ENCODE measurements at regions not wholly inside any gene's neighbourhood (a gene's known extent, or its start where the extent isn't known, plus 50 kb on each side); places are given as distances from the start of the nearest gene placed in this dataset.
"Not testable (repeated sequence)": the region's sequence is repeated elsewhere in the genome, so short reads cannot be mapped to it uniquely, and the experiment has no call there.

DNA sequence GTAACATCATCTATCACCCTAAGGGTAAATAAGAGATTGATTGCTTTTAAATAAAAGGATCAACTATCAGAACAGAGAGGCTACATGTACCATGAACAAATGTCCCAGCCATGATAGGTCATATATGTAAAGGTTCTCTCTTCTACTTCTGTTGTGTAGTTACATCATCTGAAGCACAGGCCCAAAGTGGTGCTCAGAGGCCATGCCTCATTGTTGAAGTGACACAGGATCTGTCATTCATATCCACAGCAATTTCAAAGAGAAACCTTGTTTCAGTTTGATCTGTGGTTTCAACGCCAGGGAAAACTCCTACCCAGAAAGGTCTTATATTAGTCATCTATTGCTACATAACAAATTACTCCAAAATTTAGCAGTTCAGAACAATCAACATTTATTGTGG is 269.2 kb upstream of the MAOA start:
- TF ChIP-seq, protein P1, sequence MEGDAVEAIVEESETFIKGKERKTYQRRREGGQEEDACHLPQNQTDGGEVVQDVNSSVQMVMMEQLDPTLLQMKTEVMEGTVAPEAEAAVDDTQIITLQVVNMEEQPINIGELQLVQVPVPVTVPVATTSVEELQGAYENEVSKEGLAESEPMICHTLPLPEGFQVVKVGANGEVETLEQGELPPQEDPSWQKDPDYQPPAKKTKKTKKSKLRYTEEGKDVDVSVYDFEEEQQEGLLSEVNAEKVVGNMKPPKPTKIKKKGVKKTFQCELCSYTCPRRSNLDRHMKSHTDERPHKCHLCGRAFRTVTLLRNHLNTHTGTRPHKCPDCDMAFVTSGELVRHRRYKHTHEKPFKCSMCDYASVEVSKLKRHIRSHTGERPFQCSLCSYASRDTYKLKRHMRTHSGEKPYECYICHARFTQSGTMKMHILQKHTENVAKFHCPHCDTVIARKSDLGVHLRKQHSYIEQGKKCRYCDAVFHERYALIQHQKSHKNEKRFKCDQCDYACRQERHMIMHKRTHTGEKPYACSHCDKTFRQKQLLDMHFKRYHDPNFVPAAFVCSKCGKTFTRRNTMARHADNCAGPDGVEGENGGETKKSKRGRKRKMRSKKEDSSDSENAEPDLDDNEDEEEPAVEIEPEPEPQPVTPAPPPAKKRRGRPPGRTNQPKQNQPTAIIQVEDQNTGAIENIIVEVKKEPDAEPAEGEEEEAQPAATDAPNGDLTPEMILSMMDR (conservative IDR thresholded peaks at IDR 0.05) = no peak
- TF ChIP-seq ZFX (IDR thresholded peaks at IDR 0.05) = no peak
- H3K27ac ChIP-seq = no peak overlapping the region

DNA sequence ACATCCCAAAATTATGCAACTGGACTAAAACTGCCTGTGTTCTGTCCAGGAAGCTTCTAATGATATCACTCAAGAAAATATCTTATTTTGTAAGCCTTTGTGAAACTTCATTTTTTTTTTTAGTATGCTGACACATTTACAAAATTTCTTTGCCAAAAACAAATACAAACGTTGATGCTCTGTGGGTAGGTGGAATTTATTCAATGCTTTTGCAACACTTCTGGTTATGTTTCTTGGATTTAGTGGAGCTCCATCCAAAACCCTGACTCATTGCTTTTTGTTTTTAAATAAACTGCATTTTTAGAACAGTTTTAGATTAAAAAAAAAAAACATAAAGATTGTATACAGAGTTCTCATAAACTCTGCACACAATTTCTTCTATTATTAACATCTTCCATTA is 250.9 kb upstream of the MAOA start:
- no peak overlapping the region for H3K27ac ChIP-seq
- TF ChIP-seq, protein P1 (conservative IDR thresholded peaks at IDR 0.05) = no peak
- no peak for TF ChIP-seq ZFX (IDR thresholded peaks at IDR 0.05)

DNA sequence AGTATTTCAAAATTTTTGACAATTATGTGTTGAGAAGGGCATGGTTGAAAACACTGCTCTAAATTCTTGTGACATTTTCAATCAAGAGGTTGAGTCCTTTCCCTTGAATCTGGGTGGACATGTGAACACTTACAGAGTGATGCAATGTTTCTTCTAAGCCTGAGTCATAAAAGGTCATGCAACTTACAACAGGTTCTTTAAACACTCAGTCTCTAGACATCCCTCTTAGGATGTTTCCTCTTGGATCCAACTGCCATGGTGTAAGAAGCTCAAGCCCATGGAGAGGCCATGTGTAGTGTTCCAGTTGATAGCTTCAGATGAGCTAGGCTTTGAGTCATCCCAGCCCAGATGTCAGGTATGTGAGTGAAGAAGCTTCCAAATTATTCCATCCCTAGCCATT is 232.2 kb upstream of the MAOA start:
- H3K27ac ChIP-seq = no peak overlapping the region
- TF ChIP-seq, protein P1 (conservative IDR thresholded peaks at IDR 0.05) = no peak
- TF ChIP-seq ZFX (IDR thresholded peaks at IDR 0.05) = no peak

DNA sequence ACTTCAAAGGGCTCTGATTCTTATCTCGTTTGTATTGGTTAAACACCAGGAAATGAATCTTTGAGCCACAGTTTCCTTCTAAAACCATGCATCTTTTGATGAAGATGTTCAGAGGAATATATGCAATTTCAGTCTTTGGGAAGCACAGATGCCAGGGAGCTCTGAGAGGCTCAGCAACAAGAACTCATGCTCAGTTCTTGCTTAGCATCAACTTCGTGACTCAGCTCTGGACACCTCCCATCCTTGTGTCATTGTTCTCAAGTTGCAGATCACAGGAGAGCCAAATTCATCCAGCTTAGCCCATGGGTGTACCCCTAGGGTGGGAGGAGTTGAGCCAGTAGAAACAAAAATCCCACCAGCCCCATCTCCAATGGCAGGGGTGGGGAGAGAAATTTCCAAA is 219.6 kb upstream of the MAOA start:
- TF ChIP-seq, protein P1 (conservative IDR thresholded peaks at IDR 0.05) = no peak
- TF ChIP-seq ZFX (IDR thresholded peaks at IDR 0.05) = no peak
- H3K27ac ChIP-seq = no peak overlapping the region

DNA sequence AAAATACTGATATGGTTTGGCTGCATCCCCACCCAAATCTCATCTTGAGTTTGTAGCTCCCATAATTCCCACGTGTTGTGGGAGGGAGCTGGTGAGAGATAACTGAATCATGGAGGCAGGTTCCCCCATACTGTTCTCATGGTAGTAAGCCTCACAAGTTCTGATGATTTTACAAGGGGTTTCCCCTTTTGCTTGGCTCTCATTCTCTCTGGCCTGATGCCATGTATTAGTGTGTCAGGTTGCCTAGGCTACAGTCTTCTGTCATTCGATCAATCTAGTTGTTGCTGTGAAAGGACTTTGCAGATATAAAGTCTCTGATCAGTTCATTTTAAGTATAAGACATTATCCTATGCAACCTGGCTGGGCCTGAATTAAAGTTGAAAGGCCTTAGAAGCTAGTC is 209.3 kb upstream of the MAOA start:
- TF ChIP-seq ZFX (IDR thresholded peaks at IDR 0.05) = no peak
- TF ChIP-seq, protein P1 (conservative IDR thresholded peaks at IDR 0.05) = no peak
- no peak overlapping the region for H3K27ac ChIP-seq

DNA sequence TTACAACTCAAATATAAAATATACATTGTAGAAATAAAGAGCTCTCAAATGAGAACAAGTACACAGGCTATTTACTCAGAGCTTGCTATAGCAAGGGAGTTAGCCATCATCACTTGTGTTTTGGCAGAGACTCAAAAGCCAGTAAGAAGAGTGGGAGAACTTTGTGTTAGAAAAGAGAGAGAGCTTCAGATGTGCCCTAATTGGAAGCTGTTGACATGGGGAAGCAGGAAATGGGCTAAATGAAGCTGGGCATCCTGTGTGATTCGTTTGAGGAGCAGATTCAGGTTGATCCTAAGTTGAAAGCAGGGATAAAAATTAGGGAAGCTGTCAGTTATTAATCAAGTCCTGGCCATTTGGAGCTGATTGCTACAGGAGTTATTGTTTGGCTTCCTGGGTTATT is 207.4 kb upstream of the MAOA start:
- no peak overlapping the region for H3K27ac ChIP-seq
- TF ChIP-seq, protein P1 (conservative IDR thresholded peaks at IDR 0.05) = no peak
- TF ChIP-seq ZFX (IDR thresholded peaks at IDR 0.05) = no peak

DNA sequence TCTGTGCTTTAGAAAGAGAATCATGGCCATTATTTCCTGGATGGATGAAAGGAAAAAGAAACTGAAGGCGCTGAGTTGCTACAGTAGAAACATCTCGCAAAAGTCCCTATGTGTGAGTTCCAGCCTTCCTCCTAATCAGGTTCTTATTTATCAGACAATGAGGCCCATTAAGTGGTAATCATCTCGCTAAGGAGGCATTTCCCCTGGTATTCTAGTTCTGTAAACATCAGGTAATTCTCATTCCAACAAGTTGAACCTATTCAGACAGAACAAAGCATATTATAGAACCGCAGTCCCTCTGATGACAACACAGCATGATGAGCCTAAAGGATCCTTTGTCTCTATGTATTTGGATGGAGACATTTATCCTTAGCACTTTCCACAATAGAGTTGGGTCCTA is 205.7 kb upstream of the MAOA start:
- TF ChIP-seq ZFX (IDR thresholded peaks at IDR 0.05) = no peak
- TF ChIP-seq, protein P1 (conservative IDR thresholded peaks at IDR 0.05) = no peak
- no peak overlapping the region for H3K27ac ChIP-seq

DNA sequence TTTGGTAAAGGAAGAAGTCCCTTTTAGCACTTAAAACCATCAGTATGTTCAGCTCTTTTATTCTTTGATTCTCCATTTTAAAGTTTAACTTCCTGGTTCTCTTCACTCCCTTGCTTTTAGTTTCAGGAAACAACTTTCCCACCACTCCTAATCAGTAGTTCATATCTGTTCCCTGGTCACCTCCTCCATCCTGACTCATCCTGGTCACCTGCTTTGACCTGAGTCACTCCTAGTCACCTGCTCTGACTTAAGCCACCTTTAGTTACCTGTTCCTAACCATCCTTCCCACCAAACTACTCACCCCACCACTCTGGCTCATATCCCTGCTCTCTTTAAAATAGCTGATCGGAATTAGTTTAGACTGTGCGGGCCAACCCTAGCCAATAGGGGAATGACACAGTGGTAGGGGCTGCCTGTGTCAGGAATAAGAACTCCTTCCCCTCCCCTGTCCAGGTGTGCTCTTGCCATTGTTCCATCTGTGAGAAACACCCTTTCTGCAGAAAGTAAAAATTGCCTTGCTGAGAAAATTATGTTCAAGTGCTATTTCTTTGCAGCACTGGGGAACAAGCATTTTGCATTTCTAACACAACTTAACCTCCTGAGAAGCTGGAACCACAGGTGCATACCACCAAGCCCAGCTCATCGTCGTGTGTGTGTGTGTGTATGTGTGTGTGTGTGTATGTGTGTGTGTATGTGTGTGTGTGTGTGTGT is 204.0 kb upstream of the MAOA start:
- not testable (repeated sequence) for H3K27ac ChIP-seq
